SKM-1 (cell line): ENCODE measurements at regions not wholly inside any gene's neighbourhood (a gene's known extent, or its start where the extent isn't known, plus 50 kb on each side); places are given as distances from the start of the nearest gene placed in this dataset.
"Not testable (repeated sequence)": the region's sequence is repeated elsewhere in the genome, so short reads cannot be mapped to it uniquely, and the experiment has no call there.

ENCODE experiments used
- DNase-seq: peaks from one replicate; lab custom pipeline; 2025; ENCODE audit not compliant: unreplicated experiment; lab: John Stamatoyannopoulos, UW

- DNase-seq: no peak
These were observed 1079.4 kb downstream of the TMEM121 start for GRCh38 chr14:106605548-106606448.

GRCh38 chr14:106606936-106607335 lies 1080.6 kb downstream of the TMEM121 start:
- DNase-seq: no peak

- no peak for DNase-seq
These were observed 1084.3 kb downstream of the TMEM121 start for GRCh38 chr14:106610691-106611090.

GRCh38 chr14:106613256-106613655 lies 1086.9 kb downstream of the TMEM121 start:
- DNase-seq: no peak

GRCh38 chr14:106618471-106618951 lies 1092.1 kb downstream of the TMEM121 start:
- DNase-seq: not testable (repeated sequence)

- peak; percentile 1 for DNase-seq
These were observed 1093.2 kb downstream of the TMEM121 start for GRCh38 chr14:106619606-106620005.

- DNase-seq: no peak
These were observed 1094.0 kb downstream of the TMEM121 start for GRCh38 chr14:106620368-106620767.

GRCh38 chr14:106622200-106622745 lies 1095.9 kb downstream of the TMEM121 start:
- no peak for DNase-seq

GRCh38 chr14:106625186-106625585 lies 1098.8 kb downstream of the TMEM121 start:
- DNase-seq: no peak

GRCh38 chr14:106626469-106626868 lies 1100.1 kb downstream of the TMEM121 start:
- not testable (repeated sequence) for DNase-seq

GRCh38 chr14:106626942-106627588 lies 1100.7 kb downstream of the TMEM121 start:
- DNase-seq: not testable (repeated sequence)

- DNase-seq: no peak
These were observed 1105.5 kb downstream of the TMEM121 start for GRCh38 chr14:106631879-106632278.

- DNase-seq: no peak
These were observed 1107.3 kb downstream of the TMEM121 start for GRCh38 chr14:106633721-106634120.

- no peak for DNase-seq
These were observed 1109.2 kb downstream of the TMEM121 start for GRCh38 chr14:106635569-106635968.

GRCh38 chr14:106638786-106639452 lies 1112.5 kb downstream of the TMEM121 start:
- not testable (repeated sequence) for DNase-seq

- no peak for DNase-seq
These were observed 1115.7 kb downstream of the TMEM121 start for GRCh38 chr14:106642090-106642489.

- not testable (repeated sequence) for DNase-seq
These were observed 1116.6 kb downstream of the TMEM121 start for GRCh38 chr14:106642971-106643370.

GRCh38 chr14:106648874-106649273 lies 1122.5 kb downstream of the TMEM121 start:
- DNase-seq: not testable (repeated sequence)

- DNase-seq: no peak
These were observed 1124.6 kb downstream of the TMEM121 start for GRCh38 chr14:106651016-106651415.

- no peak for DNase-seq
These were observed 1126.1 kb downstream of the TMEM121 start for GRCh38 chr14:106652494-106652893.

- DNase-seq: no peak
These were observed 1131.1 kb downstream of the TMEM121 start for GRCh38 chr14:106657460-106657859.
